ENCODE measurements at regions not wholly inside any gene's neighbourhood (a gene's known extent, or its start where the extent isn't known, plus 50 kb on each side); places are given as distances from the start of the nearest gene placed in this dataset.
"Not testable (repeated sequence)": the region's sequence is repeated elsewhere in the genome, so short reads cannot be mapped to it uniquely, and the experiment has no call there.

DNA sequence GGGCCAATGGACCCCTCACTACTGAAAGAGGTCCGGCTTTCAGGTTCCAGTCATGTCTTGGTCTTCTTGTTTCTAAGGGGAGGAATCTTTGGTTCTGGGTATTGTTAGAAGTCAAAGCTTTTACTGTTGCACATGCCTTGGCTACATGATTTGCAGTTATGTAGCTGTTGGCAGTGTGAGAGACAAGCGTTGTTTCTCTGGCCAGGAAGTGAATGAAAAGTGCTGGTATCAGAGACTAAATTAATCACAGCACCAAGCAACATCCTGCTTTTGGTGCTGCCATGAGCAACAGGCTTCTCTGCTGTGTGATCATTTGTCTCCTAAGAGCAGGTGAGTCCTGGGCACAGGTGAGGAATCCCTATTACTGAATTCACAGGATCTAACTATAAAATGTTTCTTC, 100.1 kb upstream of the PRSS3 start:
- DNase-seq (ENCODE audit: low read depth) = no peak

DNA sequence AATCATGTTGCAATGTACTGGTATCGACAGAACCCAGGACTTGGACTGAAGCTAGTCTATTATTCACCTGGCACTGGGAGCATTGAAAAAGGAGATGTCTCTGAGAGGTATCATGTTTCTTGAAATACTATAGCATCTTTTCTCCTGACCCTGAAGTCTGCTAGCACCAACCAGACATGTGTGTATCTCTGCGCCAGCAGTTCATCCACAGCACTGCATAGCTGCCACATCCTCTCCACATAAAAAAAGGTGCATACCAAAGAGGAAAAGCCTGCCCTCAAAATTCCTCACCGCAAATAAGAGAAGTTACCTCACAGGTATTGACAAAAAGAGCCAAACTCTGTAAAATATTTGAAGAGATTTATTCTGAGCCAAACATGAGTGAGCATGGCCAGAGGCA, 99.5 kb upstream of the PRSS3 start:
- no peak for DNase-seq (ENCODE audit: low read depth)

DNA sequence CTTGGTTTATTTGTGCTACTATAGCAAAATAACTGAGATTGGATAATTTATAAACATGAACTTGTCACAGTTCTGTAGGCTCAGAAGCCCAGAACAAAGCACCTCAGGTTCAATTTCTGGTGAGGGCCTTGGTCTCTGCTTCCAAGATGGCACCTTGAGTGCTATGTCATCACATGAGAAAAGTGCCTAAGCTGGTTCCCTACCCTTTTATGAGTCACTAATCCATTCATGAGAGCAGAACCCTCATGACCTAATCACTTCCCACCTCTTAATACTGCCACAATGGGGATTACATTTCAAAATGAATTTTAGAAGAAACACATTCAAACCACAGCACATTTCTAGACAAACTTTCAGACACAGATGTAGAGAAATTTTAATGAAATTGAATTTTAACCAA, 98.2 kb upstream of the PRSS3 start:
- DNase-seq (ENCODE audit: low read depth) = no peak

DNA sequence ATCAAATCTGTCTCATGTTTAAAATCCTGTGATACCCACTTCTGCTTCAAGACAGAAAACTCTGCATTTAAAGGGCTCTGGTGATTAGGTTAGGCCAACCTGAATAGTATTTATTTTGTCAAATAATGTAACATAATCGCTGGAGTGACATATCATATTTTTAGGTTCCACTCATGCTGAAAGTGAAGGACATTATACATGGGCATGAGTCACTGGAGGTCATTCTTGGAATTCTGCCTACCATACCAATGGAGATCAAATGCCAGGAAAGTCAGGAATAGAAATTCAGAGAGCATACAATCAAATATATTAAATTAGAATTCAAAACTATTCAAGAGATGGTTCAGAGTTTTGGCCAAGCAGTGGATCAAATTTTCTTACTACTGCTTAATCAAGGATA, 97.1 kb upstream of the PRSS3 start:
- no peak for DNase-seq (ENCODE audit: low read depth)

DNA sequence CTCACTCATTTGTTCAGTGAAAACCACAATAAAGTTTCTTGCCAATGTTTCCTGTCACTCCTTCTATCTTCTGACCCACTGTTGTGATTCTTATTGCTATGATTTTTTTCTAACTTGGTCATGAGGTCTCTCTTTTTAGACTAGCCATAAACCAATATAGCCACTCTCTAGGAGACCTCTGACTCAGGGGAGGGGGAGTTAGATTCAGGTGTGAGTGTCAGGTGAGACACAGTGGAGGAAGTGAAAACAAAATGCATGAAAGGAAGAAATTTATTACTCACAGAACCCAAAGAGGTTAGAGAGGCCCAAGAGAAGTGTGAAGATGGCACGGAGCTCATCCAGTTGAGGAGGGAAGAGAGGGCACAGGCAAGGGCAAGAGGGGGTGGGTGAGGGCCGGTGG, 94.4 kb upstream of the PRSS3 start:
- not testable (repeated sequence) for DNase-seq (ENCODE audit: low read depth)

DNA sequence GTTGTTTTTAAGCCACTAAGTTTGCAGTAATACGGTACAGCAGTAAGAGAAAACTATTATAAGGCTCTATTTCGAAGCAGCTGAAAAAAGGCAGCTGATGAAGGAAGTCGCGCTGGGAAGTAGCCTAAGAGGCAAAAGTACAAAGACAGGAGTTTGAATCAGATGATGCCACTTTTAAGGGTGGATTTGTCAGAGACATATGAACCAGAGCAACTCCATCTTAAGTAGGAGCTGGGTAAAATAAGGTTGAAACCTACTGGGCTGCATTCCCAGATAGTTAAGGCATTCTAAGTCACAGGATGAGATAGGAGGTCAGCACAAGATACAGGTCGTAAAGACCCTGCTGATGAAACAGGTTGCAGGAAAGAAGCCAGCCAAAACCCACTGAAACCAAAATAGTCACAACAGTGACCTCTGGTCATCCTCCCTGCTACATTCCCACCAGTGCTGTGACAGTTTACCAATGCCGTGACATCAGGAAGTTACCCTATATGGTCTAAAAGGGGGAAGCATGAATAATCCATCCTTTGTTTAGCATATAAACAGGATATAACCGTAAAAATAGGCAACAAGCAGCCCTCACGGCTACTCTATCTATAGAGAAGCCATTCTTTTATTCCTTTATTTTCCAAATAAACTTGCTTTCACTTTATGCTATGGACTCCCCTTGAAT, 91.8 kb upstream of the PRSS3 start:
- DNase-seq (ENCODE audit: low read depth) = no peak

DNA sequence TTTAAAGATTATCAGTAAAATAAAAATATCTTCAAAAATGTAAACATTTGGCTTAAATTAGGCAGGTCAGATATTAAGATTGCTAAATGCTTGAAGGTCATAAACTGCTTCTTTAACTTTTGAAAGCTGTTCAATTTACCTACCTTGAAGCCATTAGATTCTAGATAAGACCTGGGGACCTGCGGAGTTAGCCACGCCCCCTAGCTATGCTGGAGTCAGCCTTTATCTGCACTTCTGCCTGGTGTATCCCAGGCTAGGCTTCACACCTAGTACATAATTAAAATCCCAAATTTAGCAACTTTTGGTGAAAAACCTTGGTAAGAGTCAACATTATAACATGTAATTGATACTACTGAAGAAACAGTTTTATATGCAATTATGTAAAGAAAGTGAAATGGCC, 89.9 kb upstream of the PRSS3 start:
- DNase-seq (ENCODE audit: low read depth) = not testable (repeated sequence)

DNA sequence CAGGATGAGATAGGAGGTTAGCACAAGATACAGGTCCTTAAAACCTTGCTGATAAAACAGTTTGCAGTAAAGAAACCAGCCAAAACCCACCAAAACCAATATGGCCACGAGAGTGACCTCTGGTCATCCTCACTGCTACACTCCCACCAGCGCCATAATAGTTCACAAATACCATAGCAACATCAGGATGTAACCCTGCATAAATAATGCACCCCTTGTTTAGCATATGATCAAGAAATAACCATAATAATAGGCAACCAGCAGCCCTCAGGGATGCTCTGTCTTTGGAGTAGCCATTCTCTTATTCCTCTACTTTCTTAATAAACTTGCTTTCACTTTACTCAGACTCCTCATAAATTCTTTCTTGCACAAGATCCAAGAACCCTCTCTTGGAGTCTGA, 86.9 kb upstream of the PRSS3 start:
- no peak for DNase-seq (ENCODE audit: low read depth)

DNA sequence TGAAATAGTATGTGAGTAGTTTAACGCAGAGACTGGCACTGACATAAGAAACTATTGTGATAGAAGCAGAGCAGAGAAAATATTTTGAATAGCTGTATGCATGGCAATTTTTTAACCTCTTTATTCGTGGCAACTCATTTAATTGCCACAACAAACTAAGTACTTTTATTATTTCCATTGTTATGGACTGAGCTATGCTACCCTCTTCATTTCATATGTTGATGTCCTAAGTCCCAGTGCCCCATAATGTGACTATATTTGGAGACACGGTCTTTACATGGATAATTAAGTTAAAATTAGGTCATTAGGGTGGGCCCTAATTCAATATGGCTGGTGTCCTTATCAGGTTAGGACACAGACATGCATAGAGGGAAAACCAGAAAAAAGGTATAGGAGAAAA, 86.1 kb upstream of the PRSS3 start:
- DNase-seq (ENCODE audit: low read depth) = no peak

DNA sequence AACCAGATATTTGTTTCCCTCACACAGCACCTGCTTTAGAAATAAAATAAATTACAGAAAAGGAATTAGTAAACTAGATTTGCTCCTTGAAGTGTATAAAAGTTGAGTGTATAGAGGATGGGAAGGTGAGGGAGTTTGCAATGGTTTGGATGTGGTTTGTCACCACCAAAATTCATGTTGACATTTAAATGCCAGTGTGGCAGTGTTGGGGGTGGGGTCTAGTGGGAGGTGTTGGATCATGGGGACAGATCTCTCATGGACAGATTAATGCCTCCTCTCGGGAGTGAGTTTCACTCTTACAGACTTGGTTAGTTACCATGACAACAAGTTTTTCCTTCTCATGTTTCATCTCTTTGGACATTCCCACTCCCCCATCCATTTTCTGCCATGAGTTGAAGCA, 83.9 kb upstream of the PRSS3 start:
- not testable (repeated sequence) for DNase-seq (ENCODE audit: low read depth)

DNA sequence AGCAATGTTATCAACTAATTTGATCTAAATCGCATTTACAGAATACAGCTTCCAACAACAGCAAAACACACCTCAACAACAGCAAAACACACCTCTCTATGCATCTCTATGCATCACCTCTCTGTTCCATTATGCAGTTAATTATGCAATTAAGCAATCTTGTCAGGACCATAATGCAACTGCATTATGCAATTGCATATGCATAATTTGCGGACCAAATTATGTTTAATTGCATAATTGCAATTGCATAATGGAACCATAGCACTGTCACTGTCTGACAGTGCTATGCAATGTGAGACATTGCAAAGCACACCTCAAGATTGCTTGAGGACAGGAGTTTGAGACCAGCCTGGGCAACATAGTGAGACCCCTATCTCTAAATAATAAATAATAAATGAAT, 80.4 kb upstream of the PRSS3 start:
- DNase-seq (ENCODE audit: low read depth) = no peak

DNA sequence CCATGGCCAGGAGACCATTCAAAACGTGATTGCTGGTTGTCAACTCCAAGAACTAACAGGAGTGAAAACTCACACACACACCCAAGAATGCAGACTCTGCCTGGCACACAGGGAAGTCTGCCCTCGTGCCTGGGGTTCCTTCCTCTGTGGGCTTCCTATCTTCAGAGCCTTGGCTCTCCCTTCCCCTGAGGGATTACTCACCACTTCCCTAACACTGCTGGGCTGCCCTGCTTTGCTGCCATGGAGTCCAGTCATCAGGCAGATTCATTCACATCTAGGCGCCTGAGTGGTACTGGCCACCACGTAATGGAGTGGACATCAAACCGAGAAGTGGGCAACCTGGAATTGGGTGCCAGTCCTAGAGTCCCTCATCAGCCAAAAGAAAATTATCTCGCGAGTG, 76.4 kb upstream of the PRSS3 start:
- DNase-seq (ENCODE audit: low read depth) = no peak

DNA sequence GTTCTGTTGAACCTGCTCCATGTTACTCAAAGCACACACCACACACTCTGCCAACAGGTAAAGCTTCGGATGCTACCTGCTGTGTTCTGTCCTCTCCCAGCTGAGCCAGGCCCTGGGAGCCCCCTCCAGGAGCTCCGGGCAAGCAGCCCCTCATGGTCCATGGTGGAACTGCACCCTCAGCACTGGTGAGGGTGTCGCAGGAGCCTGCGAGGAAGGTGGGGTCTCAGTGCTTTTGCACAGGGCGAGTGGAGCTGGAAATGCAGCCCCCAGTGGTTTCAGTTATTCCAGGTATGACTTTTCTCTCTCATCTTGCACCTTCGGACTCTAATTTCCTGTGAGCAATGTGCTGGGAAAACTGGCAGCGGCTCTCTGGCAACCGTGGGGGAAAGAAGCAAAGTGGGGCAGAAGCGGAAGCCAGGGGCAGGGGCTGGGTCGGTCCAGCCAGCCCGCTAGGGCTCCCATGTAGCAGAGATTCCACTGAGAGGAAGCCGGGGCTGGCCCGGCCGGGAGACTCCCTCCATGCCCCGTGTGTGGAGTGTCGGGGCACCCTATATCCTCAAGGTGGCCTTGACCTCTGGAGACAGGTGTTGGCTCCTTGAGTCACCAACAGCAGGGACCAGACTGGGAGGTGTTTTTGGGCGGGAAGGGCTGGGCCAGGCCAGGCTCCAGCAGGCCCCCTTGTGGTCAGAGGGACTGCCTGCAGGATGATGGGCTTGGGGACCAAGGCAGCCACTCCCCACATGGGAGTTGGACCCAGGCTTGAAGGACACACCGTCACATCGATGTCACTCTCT, 75.6 kb upstream of the PRSS3 start:
- peak; percentile 12 for DNase-seq (ENCODE audit: low read depth)

DNA sequence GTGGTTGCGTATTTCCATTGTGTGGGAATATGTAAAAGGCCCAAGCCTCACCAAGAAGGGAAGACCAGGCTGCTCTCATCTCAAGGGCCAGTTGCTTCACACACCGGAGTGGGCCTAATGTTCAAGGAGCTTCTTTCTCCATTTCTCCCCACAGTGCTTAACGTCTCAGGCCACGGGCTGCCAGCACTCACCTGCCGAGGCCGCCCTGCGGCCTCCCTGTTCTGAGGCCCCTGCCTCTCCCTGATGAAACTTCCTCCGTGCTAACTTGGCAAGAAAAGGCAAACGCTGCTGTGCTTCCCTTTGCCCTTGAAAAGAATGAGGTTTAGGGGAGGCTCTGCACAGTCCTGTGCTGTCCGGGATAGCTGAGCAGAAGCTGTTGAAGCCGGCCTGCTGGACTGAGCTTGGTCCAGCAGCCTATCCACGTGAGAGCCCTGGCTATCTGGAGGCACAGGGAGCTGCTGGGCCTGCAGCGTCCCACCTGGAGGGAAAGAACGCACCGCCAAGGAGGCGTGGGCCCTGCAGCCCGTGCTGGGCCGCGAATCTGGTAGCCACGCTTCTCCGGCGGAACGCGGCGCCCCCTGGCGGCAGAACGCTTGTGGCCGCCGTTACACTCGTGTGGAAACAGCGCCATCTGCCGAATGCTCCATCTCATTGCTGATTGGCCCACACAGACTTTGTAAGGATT, 73.5 kb upstream of the PRSS3 start:
- peak; percentile 82 for DNase-seq (ENCODE audit: low read depth)

DNA sequence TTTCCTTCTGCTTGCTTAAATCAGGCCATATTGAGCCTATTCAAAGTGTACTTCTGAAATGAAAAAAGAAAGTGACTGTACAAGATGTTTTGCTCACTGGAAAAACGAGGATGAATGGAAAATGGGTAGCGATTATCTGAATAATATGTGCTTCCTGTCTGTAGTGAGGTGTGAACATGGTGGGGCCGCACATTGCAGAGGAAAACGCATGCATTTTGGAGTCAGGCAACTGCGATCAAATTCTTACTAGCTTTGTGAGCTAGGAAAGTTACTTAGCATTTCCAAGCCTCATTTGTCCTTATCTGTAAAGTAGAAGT, 73.0 kb upstream of the PRSS3 start:
- no peak for DNase-seq (ENCODE audit: low read depth)

DNA sequence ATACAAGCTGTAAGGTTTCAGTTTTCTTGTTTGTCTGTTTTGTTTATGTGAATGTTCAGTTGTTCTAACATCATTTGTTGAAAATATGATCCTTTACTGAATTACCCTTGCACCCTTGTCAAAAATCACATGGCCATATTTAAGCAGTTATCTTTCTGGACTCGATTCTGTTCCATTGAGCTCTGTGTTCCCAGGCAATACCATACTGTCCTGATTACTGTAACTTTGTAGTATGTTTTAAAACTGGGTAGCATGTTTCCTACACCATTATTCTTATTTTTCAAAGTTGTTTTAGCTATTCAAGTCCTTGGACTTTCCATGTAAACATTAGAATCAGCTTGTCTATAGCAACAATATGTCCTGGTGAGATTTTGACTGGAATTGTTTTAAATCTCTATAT, 66.7 kb upstream of the PRSS3 start:
- DNase-seq (ENCODE audit: low read depth) = no peak

DNA sequence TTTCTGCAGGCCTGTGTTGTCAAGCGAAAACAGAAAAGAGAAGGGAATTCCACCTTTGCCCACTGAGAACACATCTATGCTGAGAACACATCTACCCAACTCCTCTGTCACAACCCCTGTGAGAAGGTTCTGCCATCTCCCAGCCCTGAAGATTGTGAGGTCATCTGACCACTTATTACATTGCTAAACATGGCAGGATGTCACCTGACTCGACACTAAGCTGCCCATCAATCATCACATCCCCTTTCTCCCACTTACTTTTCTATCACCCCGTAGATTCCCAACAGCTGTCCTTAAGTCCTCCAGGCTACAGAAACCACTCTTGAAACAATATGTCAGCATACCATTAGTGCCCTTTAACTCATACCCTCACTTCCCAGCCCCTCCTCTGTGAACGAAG, 64.2 kb upstream of the PRSS3 start:
- DNase-seq (ENCODE audit: low read depth) = no peak

DNA sequence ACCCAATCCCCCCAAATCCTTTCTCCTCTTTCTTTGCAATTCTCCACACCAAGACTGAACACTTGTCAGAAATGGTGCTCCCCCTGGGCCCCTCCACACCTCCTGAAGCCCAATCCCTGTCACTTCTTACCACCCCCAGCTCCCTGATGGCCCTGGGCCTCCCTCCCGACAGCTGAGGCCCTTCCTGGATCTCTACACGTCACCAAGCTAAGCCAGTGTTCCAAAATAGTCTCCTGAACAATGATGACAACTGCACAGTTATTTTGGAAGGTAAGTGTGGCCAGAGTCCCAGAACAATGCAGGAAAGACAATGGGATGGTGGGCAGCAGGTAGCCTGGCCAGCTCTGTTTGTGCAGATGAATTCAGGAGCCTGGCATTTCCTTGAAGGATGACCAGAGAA, 63.7 kb upstream of the PRSS3 start:
- DNase-seq (ENCODE audit: low read depth) = no peak

DNA sequence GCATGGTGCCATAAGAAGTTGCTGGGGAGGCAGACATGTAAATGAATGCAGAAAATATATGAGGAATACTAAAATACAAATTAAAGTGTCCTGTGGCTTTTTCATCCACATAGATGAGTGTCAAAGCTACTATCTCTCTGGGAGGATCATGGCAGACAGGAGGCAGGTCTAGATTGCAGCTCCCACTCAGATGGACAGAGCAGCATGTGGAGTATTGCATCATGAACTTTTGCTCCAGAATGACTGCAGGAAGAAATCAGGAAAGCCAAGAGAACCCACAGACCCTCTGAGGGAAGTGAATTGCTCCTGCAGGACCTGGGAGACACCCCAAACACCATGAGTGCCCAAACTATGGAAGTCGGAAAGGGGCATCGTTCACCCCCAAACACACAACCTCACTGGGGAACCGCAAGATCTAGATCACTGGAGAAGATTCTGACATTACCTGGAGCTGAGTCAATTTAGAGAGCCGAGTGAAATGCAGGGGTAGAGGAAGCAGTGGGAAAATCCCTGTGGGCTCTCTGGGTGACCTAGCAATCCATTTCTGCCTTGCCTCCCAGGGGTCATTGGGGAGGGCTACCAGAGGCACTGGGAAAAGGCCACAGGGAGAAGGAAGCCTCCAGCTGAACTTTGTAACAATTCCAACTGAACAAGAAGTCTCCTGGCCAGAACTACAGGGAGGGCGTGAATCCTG, 61.0 kb upstream of the PRSS3 start:
- DNase-seq (ENCODE audit: low read depth) = not testable (repeated sequence)

DNA sequence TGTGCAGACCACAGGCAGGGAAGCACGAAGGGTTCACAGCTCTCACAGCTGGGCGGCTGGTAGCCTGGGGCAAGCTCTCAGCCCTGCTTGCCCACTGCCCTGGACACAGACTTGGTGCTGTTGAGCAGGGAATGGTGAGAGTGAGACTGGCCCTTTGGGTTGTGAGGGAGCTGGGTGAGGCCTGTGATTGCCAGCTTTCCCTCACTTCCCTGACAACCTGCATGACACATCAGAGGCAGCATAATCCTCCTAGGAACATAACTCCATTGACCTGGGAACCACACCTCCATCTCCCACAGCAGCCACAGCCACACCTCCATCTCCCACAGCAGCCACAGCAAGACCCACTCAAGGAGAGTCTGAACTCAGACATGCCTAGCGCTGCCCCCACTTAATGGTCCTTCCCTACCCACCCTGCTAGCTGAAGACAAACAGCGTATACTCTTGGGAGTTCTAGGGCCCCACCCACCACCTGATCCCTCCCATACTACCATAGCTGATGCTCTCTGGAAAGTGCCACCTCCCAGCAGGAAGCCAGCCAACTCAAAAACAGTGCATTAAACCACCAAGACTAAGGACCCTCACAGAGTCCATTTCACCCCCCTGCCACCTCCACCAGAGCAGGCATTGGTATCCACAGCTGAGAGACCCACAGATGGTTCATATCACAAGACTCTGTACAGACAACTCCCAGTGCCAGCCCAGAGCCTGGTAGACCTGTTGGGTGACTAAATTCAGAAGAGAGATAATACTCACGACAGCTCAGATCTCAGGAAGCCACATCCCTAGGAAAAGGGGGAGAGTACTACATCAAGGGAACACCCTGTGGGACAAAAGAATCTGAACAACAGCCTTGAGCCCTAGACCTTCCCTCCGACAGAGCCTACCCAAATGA, 60.2 kb upstream of the PRSS3 start:
- DNase-seq (ENCODE audit: low read depth) = not testable (repeated sequence)

DNA sequence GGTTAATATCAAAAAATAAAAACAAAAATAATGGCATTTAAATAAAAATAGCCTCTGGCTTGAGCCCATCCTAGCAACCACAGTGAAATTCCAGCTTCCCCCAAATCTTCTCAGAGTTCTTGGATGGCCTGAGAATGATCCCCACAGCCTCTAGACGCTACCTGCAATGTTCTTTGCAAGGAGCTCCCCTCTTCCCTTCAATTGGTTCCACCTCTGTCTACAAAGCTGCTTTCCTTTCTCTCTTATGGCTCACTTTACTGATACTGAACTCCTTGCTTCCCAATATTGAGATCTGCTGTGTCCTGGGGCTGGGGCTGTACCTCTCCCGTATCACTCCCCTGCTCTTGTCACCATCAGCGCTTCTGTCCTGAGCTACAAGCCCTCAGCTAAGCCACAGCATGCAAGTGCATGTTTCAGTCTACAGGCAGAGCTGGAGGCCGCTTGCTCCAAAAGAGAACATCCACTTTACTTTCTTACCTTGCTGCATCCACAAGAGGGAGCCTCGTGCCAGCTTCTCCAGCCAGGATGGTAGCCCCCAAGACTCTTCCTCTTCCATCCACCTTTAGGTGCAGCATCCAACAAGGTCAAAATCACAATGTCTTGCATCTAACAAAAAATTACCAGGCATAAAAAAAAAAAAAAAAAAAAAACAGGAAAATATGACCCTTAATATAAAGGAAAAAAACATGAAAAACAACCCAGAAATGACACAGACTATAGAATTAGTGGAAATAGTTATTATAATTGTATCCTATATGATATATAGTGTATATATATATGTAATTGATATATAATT, 57.4 kb upstream of the PRSS3 start:
- DNase-seq (ENCODE audit: low read depth) = no peak
